ENCODE measurements at regions not wholly inside any gene's neighbourhood (a gene's known extent, or its start where the extent isn't known, plus 50 kb on each side); places are given as distances from the start of the nearest gene placed in this dataset.

DNA sequence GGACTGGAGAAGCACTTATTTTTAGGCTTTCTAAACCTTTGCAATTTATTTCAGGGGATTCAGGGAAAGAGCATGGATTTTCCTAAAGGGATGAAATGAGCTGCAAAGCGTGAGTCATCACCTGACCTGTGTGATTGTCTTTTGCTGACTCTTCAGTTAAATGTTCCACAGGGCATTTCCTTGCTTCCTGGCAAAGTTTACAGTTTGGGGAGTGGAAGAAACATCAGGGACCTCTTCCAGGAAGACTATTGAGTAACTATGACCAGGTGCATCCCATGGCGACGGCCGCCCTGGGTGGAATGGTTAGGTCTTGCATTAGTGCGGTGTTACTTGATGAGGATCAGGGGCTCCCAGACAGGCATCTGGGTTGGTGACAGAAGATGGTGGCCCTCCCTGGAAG lies 79.5 kb upstream of the SIPA1L2 start:
- TF ChIP-seq, protein P1, sequence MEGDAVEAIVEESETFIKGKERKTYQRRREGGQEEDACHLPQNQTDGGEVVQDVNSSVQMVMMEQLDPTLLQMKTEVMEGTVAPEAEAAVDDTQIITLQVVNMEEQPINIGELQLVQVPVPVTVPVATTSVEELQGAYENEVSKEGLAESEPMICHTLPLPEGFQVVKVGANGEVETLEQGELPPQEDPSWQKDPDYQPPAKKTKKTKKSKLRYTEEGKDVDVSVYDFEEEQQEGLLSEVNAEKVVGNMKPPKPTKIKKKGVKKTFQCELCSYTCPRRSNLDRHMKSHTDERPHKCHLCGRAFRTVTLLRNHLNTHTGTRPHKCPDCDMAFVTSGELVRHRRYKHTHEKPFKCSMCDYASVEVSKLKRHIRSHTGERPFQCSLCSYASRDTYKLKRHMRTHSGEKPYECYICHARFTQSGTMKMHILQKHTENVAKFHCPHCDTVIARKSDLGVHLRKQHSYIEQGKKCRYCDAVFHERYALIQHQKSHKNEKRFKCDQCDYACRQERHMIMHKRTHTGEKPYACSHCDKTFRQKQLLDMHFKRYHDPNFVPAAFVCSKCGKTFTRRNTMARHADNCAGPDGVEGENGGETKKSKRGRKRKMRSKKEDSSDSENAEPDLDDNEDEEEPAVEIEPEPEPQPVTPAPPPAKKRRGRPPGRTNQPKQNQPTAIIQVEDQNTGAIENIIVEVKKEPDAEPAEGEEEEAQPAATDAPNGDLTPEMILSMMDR (IDR thresholded peaks at IDR 0.05) = no peak

GRCh38 chr1:232711996-232712395 lies 82.1 kb upstream of the SIPA1L2 start:
- ChIA-PET CTCF (interaction anchor here (0.9 kb wide), 1 partner anchor 10 kb away, joined by 5 read pairs; no protein-coding TSS in a partner anchor), POLR2A (no interaction called here)
- H3K9me3 Mint-ChIP-seq = peaks cover 7% of the 10 kb centered on the region
- no peaks in the 10 kb centered on the region for H3K4me1 ChIP-seq (ENCODE audit: insufficient read depth, low read length)
- ATAC-seq (ENCODE audit: poor library complexity) = no peak
- H3K27ac ChIP-seq (ENCODE audit: low read depth in 1 of 2, low read length in 2 of 2) = no peak overlapping the region
- H3K27me3 ChIP-seq (ENCODE audit: control insufficient read depth in 1 of 2, insufficient read depth in 2 of 2, low read length in 2 of 2) = no peaks in the 10 kb centered on the region
- no peaks in the 10 kb centered on the region for H3K36me3 ChIP-seq (ENCODE audit: insufficient read depth, low read length)
- H3K27me3 Mint-ChIP-seq = no peaks in the 10 kb centered on the region
- no peaks in the 10 kb centered on the region for H3K4me1 Mint-ChIP-seq (ENCODE audit: low read depth)
- H3K4me3 Mint-ChIP-seq = no peak overlapping the region
- H3K27ac Mint-ChIP-seq = no peak overlapping the region
- TF ChIP-seq, protein P1 (IDR thresholded peaks at IDR 0.05) = no peak
- no peak for DNase-seq
- no peak overlapping the region for H3K4me3 ChIP-seq (ENCODE audit: low read length)
- no peaks in the 10 kb centered on the region for H3K36me3 Mint-ChIP-seq (ENCODE audit: low read depth)
- intact Hi-C loops (cut with DNase I, micrococcal nuclease) = no loop called here
- no peaks in the 10 kb centered on the region for H3K9me3 ChIP-seq (ENCODE audit: control insufficient read depth in 1 of 2, insufficient read depth in 1 of 2, low read length in 2 of 2)

More for the DNA sequence above, 79.5 kb upstream of the SIPA1L2 start:
- ATAC-seq (ENCODE audit: poor library complexity) (no peak), DNase-seq (no peak)
- Histone ChIP-seq H3K4me3 (ENCODE audit: low read length) (no peak overlapping the region), H3K36me3 (ENCODE audit: insufficient read depth, low read length) (no peaks in the 10 kb centered on the region), H3K27me3 (ENCODE audit: control insufficient read depth in 1 of 2, insufficient read depth in 2 of 2, low read length in 2 of 2) (no peaks in the 10 kb centered on the region), H3K4me1 (ENCODE audit: insufficient read depth, low read length) (no peaks in the 10 kb centered on the region), H3K9me3 (ENCODE audit: control insufficient read depth in 1 of 2, insufficient read depth in 1 of 2, low read length in 2 of 2) (no peaks in the 10 kb centered on the region), H3K27ac (ENCODE audit: low read depth in 1 of 2, low read length in 2 of 2) (no peak overlapping the region)
- H3K4me3 Mint-ChIP-seq = no peak overlapping the region
- no peak overlapping the region for H3K27ac Mint-ChIP-seq
- intact Hi-C loops (cut with DNase I, micrococcal nuclease) = no loop called here
- H3K27me3 Mint-ChIP-seq = no peaks in the 10 kb centered on the region
- H3K36me3 Mint-ChIP-seq (ENCODE audit: low read depth) = no peaks in the 10 kb centered on the region
- CTCF ChIA-PET = no interaction called here
- H3K9me3 Mint-ChIP-seq = peaks cover 7% of the 10 kb centered on the region
- POLR2A ChIA-PET = no interaction called here
- no peaks in the 10 kb centered on the region for H3K4me1 Mint-ChIP-seq (ENCODE audit: low read depth)

GRCh38 chr1:232713785-232714184 lies 83.9 kb upstream of the SIPA1L2 start:
- no peaks in the 10 kb centered on the region for H3K36me3 Mint-ChIP-seq (ENCODE audit: low read depth)
- Histone ChIP-seq H3K9me3 (ENCODE audit: control insufficient read depth in 1 of 2, insufficient read depth in 1 of 2, low read length in 2 of 2) (no peaks in the 10 kb centered on the region), H3K4me1 (ENCODE audit: insufficient read depth, low read length) (no peaks in the 10 kb centered on the region), H3K4me3 (ENCODE audit: low read length) (no peak overlapping the region), H3K27me3 (ENCODE audit: control insufficient read depth in 1 of 2, insufficient read depth in 2 of 2, low read length in 2 of 2) (no peaks in the 10 kb centered on the region), H3K27ac (ENCODE audit: low read depth in 1 of 2, low read length in 2 of 2) (no peak overlapping the region), H3K36me3 (ENCODE audit: insufficient read depth, low read length) (no peaks in the 10 kb centered on the region)
- no peak for ATAC-seq (ENCODE audit: poor library complexity)
- TF ChIP-seq, protein P1 (IDR thresholded peaks at IDR 0.05) = no peak
- CTCF ChIA-PET = no interaction called here
- no peak for DNase-seq
- intact Hi-C loops (cut with DNase I, micrococcal nuclease) = no loop called here
- H3K27me3 Mint-ChIP-seq = no peaks in the 10 kb centered on the region
- POLR2A ChIA-PET = no interaction called here
- H3K4me3 Mint-ChIP-seq = no peak overlapping the region
- no peaks in the 10 kb centered on the region for H3K4me1 Mint-ChIP-seq (ENCODE audit: low read depth)
- no peak overlapping the region for H3K27ac Mint-ChIP-seq
- peaks cover 7% of the 10 kb centered on the region for H3K9me3 Mint-ChIP-seq
